Endothelial cell (in vitro differentiated cells): ENCODE measurements at regions not wholly inside any gene's neighbourhood (a gene's known extent, or its start where the extent isn't known, plus 50 kb on each side); places are given as distances from the start of the nearest gene placed in this dataset.

Experiments
- DNase-seq: peaks from one replicate; pipeline ENCODE4 v3.0.0; 2021; ENCODE audit warnings: low spot score
- H3K27ac Mint-ChIP-seq: one replicate; pipeline ENCODE4 v1.8.0; 2021; ENCODE audit warnings: mixed read lengths, inconsistent platforms; ENCODE audit not compliant: unreplicated experiment
- H3K27me3 Mint-ChIP-seq: one replicate; pipeline ENCODE4 v1.8.0; 2021; ENCODE audit warnings: mild to moderate bottlenecking, moderate library complexity, mixed read lengths, inconsistent platforms; ENCODE audit not compliant: unreplicated experiment
- H3K36me3 Mint-ChIP-seq: one replicate; pipeline ENCODE4 v1.8.0; 2021; ENCODE audit warnings: mild to moderate bottlenecking, low read depth, mixed read lengths, inconsistent platforms; ENCODE audit not compliant: unreplicated experiment
- H3K4me1 Mint-ChIP-seq: one replicate; pipeline ENCODE4 v1.8.0; 2021; ENCODE audit warnings: mild to moderate bottlenecking, mixed read lengths, inconsistent platforms; ENCODE audit not compliant: unreplicated experiment
- H3K4me3 Mint-ChIP-seq: one replicate; pipeline ENCODE4 v1.8.0; 2021; ENCODE audit warnings: mild to moderate bottlenecking, mixed read lengths, inconsistent platforms; ENCODE audit not compliant: unreplicated experiment
- H3K9me3 Mint-ChIP-seq: one replicate; pipeline ENCODE4 v1.8.0; 2021; ENCODE audit warnings: mixed read lengths, inconsistent platforms; ENCODE audit not compliant: unreplicated experiment
- CTCF ChIP-seq: fragments of 200-600 bp; sonication (generic); IDR thresholded peaks from one replicate; pipeline ENCODE4 v1.5.0; 2021; ENCODE audit warnings: antibody characterized with exemption; ENCODE audit not compliant: unreplicated experiment

- Mint-ChIP-seq H3K9me3 (no peaks in the 10 kb centered on the region), H3K27me3 (no peaks in the 10 kb centered on the region), H3K27ac (no peak overlapping the region), H3K4me3 (no peak overlapping the region), H3K36me3 (no peaks in the 10 kb centered on the region), H3K4me1 (no peaks in the 10 kb centered on the region)
- no peak for TF ChIP-seq CTCF
- no peak for DNase-seq
Observed at GRCh38 chr13:81314461-81314860, 973.5 kb upstream of the SPRY2 start.

DNA sequence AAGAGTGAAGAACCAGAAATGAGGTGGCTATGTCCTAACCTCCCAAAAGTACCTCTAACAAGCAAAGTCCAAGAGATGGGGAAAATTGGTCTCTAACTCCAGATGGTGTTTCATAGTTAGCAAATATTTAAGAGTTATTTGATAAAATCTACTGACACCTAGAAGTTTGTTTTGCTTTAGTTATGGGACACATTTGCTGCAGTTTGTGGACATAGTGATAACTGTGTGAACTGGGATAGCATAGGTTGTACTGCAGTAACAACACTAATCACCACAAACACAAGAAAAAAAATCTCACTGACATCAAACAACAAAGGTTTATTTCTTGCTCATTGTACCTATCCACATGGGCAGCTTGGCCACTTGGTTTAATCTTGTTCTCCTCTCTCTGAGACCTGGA lies 965.0 kb upstream of the SPRY2 start:
- no peak for TF ChIP-seq CTCF
- Mint-ChIP-seq H3K9me3 (no peaks in the 10 kb centered on the region), H3K27me3 (no peaks in the 10 kb centered on the region), H3K4me3 (no peak overlapping the region), H3K4me1 (no peaks in the 10 kb centered on the region), H3K27ac (no peak overlapping the region), H3K36me3 (no peaks in the 10 kb centered on the region)
- DNase-seq, result no peak

DNA sequence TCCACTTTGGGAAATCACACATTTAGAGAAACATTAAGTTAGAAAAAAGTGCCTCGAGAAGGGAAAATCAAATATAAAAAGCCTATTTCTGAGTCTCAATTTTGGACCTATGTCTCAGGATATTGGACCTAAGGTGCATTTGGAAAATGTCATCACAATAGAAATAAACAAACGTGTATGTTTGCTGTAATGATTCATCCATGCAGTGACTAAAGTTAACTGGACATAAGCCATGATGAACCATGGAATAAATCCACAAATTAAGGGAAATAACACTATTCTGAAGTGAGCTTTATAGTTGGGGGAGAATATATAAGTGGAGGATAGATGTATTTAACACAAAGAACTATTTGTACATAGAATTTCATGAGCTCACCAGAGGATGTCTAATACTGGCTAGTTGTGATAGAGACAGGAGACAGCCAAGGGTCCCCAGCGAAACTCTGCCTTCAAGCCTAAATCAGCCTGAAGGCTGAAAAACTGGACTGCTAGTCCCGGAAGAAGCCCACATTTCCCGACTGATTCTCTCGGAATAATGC lies 963.3 kb upstream of the SPRY2 start:
- Mint-ChIP-seq H3K36me3 (no peaks in the 10 kb centered on the region), H3K27ac (no peak overlapping the region), H3K27me3 (no peaks in the 10 kb centered on the region), H3K4me3 (no peak overlapping the region), H3K4me1 (no peaks in the 10 kb centered on the region), H3K9me3 (no peaks in the 10 kb centered on the region)
- DNase-seq, result no peak
- TF ChIP-seq CTCF, result no peak

DNA sequence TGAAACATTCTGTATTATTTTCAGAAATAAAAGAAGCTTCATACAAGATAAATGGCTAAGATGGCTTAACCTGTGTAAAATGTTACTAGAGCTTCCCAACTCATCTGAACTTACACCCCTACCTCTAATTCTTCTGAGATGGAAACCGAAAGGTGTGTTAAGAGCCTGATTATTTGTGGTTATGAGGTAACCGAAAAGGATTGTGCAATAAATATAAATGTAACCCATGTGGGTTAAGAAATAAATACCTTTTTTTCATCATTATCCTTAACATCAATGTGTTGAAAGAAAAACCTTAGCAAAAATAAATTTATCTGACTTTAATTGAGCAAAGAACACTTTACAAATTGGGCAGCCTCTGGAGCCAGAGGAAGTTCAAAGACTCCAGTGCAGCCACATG lies 961.8 kb upstream of the SPRY2 start:
- DNase-seq, result no peak
- H3K4me1 Mint-ChIP-seq, result no peaks in the 10 kb centered on the region
- H3K27ac Mint-ChIP-seq, result no peak overlapping the region
- H3K4me3 Mint-ChIP-seq, result no peak overlapping the region
- H3K9me3 Mint-ChIP-seq, result no peaks in the 10 kb centered on the region
- no peaks in the 10 kb centered on the region for H3K36me3 Mint-ChIP-seq
- no peak for TF ChIP-seq CTCF
- peaks cover under 1% of the 10 kb centered on the region for H3K27me3 Mint-ChIP-seq

- no peak for DNase-seq
- no peaks in the 10 kb centered on the region for H3K36me3 Mint-ChIP-seq
- H3K4me3 Mint-ChIP-seq, result no peak overlapping the region
- no peaks in the 10 kb centered on the region for H3K4me1 Mint-ChIP-seq
- no peak overlapping the region for H3K27ac Mint-ChIP-seq
- TF ChIP-seq CTCF, result no peak
- peaks cover 2% of the 10 kb centered on the region for H3K27me3 Mint-ChIP-seq
- H3K9me3 Mint-ChIP-seq, result no peaks in the 10 kb centered on the region
Observed at GRCh38 chr13:81302125-81302524, 961.2 kb upstream of the SPRY2 start.
